H9 (cell line): ENCODE measurements at regions not wholly inside any gene's neighbourhood (a gene's known extent, or its start where the extent isn't known, plus 50 kb on each side); places are given as distances from the start of the nearest gene placed in this dataset.

Source experiments
- DNase-seq: peaks from one replicate; pipeline ENCODE4 v3.0.0-alpha.2; 2017
- H2AFZ ChIP-seq: one replicate; pipeline ENCODE4 v1.6.1; 2013; ENCODE audit warnings: mild to moderate bottlenecking, low read length, control low read depth, moderate library complexity
- H2AK5ac ChIP-seq: 2 replicates; pipeline ENCODE4 v1.6.1; 2013; ENCODE audit warnings: low read length, control low read depth, mixed read lengths; ENCODE audit not compliant: insufficient read length
- H2BK120ac ChIP-seq: one replicate; pipeline ENCODE4 v1.6.1; 2013; ENCODE audit warnings: low read depth, mild to moderate bottlenecking, low read length, control low read depth, inconsistent platforms; ENCODE audit not compliant: poor library complexity, severe bottlenecking
- H2BK12ac ChIP-seq: 2 replicates; pipeline ENCODE4 v1.6.1; 2013; ENCODE audit warnings: low read length, control low read depth, mixed read lengths, low read depth; ENCODE audit not compliant: insufficient read length
- H2BK15ac ChIP-seq: 2 replicates; pipeline ENCODE4 v1.6.1; 2013; ENCODE audit warnings: low read depth, low read length, control low read depth
- H2BK20ac ChIP-seq: one replicate; pipeline ENCODE4 v1.6.1; 2013; ENCODE audit warnings: low read depth, mild to moderate bottlenecking, low read length, control low read depth, inconsistent platforms; ENCODE audit not compliant: poor library complexity, severe bottlenecking
- H2BK5ac ChIP-seq: 2 replicates; pipeline ENCODE4 v1.6.1; 2013; ENCODE audit warnings: low read length, control low read depth, mixed read lengths; ENCODE audit not compliant: insufficient read length
- H3K14ac ChIP-seq: 2 replicates; pipeline ENCODE4 v1.6.1; 2013; ENCODE audit warnings: low read length, control low read depth; ENCODE audit not compliant: insufficient read depth
- H3K18ac ChIP-seq: 2 replicates; pipeline ENCODE4 v1.6.1; 2013; ENCODE audit warnings: low read depth, mild to moderate bottlenecking, mixed read lengths, low read length, control low read depth; ENCODE audit not compliant: insufficient read length
- H3K23ac ChIP-seq: 2 replicates; pipeline ENCODE4 v1.6.1; 2013; ENCODE audit warnings: low read length, control low read depth, mixed read lengths, low read depth; ENCODE audit not compliant: insufficient read length
- H3K23me2 ChIP-seq: 2 replicates; pipeline ENCODE4 v1.6.1; 2013; ENCODE audit warnings: low read depth, mild to moderate bottlenecking, mixed read lengths, low read length, control low read depth; ENCODE audit not compliant: insufficient read length, poor library complexity, severe bottlenecking
- H3K27ac ChIP-seq: 2 replicates; pipeline ENCODE4 v1.5.1; 2013; ENCODE audit warnings: low read length, control low read depth, mixed read lengths, low read depth; ENCODE audit not compliant: insufficient read length
- H3K27me3 ChIP-seq: 2 replicates; pipeline ENCODE4 v1.6.1; 2013; ENCODE audit warnings: low read length, control low read depth, inconsistent platforms; ENCODE audit not compliant: insufficient read depth
- H3K4ac ChIP-seq: 2 replicates; pipeline ENCODE4 v1.6.1; 2013; ENCODE audit warnings: low read depth, mild to moderate bottlenecking, control low read depth, inconsistent platforms, low read length, moderate library complexity
- H3K4me1 ChIP-seq: 2 replicates; pipeline ENCODE4 v1.6.1; 2013; ENCODE audit warnings: low read length, control low read depth, inconsistent platforms; ENCODE audit not compliant: insufficient read depth
- H3K4me2 ChIP-seq: 2 replicates; pipeline ENCODE4 v1.6.1; 2013; ENCODE audit warnings: low read length, control low read depth, mixed read lengths; ENCODE audit not compliant: insufficient read length, insufficient read depth
- H3K56ac ChIP-seq: 2 replicates; pipeline ENCODE4 v1.6.1; 2013; ENCODE audit warnings: low read depth, mild to moderate bottlenecking, mixed read lengths, low read length, control low read depth; ENCODE audit not compliant: insufficient read length
- H3K79me1 ChIP-seq: 2 replicates; pipeline ENCODE4 v1.6.1; 2013; ENCODE audit warnings: low read depth, mild to moderate bottlenecking, moderate library complexity, low read length, control low read depth, inconsistent platforms; ENCODE audit not compliant: insufficient read depth, poor library complexity, severe bottlenecking
- H3K79me2 ChIP-seq: 2 replicates; pipeline ENCODE4 v1.6.1; 2013; ENCODE audit warnings: low read length, control low read depth, inconsistent platforms; ENCODE audit not compliant: insufficient read depth
- H3K9ac ChIP-seq: 2 replicates; pipeline ENCODE4 v1.6.1; 2013; ENCODE audit warnings: low read length, control low read depth, mixed read lengths; ENCODE audit not compliant: insufficient read length; ENCODE audit errors: extremely low read depth
- H3K9me3 ChIP-seq: one replicate; pipeline ENCODE4 v1.6.1; 2013; ENCODE audit warnings: low read depth, low read length, inconsistent platforms; ENCODE audit not compliant: control insufficient read depth
- H3T11ph ChIP-seq: one replicate; pipeline ENCODE4 v1.6.1; 2013; ENCODE audit warnings: mild to moderate bottlenecking, low read length, control low read depth, inconsistent platforms
- H4K20me1 ChIP-seq: one replicate; pipeline ENCODE4 v1.6.1; 2013; ENCODE audit not compliant: control insufficient read depth, insufficient read length, insufficient read depth
- H4K5ac ChIP-seq: 2 replicates; pipeline ENCODE4 v1.6.1; 2013; ENCODE audit warnings: low read depth, mild to moderate bottlenecking, mixed read lengths, low read length, control low read depth; ENCODE audit not compliant: insufficient read length
- H4K8ac ChIP-seq: replicated peaks from 2 replicates; pipeline ENCODE4 v1.6.1; 2013; ENCODE audit warnings: low read length, control low read depth, mixed read lengths, low read depth; ENCODE audit not compliant: insufficient read length
- H4K91ac ChIP-seq: 2 replicates; pipeline ENCODE4 v1.6.1; 2013; ENCODE audit warnings: low read depth, mild to moderate bottlenecking, moderate library complexity, mixed read lengths, low read length, control low read depth; ENCODE audit not compliant: insufficient read length
- H3K27ac Mint-ChIP-seq, 3 experiments: 2 replicates in 2 of 3; 3 replicates in 1 of 3; pipeline ENCODE4 v1.8.0; 2020 to 2021; ENCODE audit warnings: mixed read lengths in 3 of 3, mild to moderate bottlenecking in 1 of 3, moderate library complexity in 1 of 3
- H3K27me3 Mint-ChIP-seq: 2 replicates; pipeline ENCODE4 v1.8.0; 2021; ENCODE audit warnings: low read depth, mild to moderate bottlenecking, moderate library complexity, mixed read lengths
- H3K36me3 Mint-ChIP-seq, 3 experiments: 2 replicates in 2 of 3; 3 replicates in 1 of 3; pipeline ENCODE4 v1.8.0; 2020 to 2021; ENCODE audit warnings: low read depth in 3 of 3, mixed read lengths in 3 of 3; ENCODE audit not compliant: insufficient read depth in 1 of 3
- H3K4me1 Mint-ChIP-seq, 2 experiments: 2 replicates each; pipeline ENCODE4 v1.8.0; 2020; ENCODE audit warnings: mixed read lengths in 2 of 2
- H3K4me3 Mint-ChIP-seq, 2 experiments: 2 replicates in 1 of 2; 3 replicates in 1 of 2; pipeline ENCODE4 v1.8.0; 2020 to 2021; ENCODE audit warnings: mild to moderate bottlenecking in 2 of 2, mixed read lengths in 2 of 2, moderate library complexity in 1 of 2
- H3K9me3 Mint-ChIP-seq, 2 experiments: 2 replicates in 1 of 2; 3 replicates in 1 of 2; pipeline ENCODE4 v1.8.0; 2020; ENCODE audit warnings: mild to moderate bottlenecking in 2 of 2, mixed read lengths in 2 of 2, moderate library complexity in 1 of 2
- CTCF ChIP-seq: fragments of 200-600 bp; sonication (generic); conservative IDR thresholded peaks from 3 replicates; pipeline ENCODE4 v1.8.0; 2021; ENCODE audit warnings: antibody characterized with exemption, mild to moderate bottlenecking
- WGBS: extraction: QIAGEN DNeasy Blood & Tissue Kit; methylation state at CpG from one replicate; pipeline ENCODE4 v1.1.7; 2013; ENCODE audit warnings: missing lambda C conversion rate, low lambda C conversion rate, mixed read lengths; ENCODE audit not compliant: insufficient read length; ENCODE audit errors: extremely low coverage; 5-methylcytosine and 5-hydroxymethylcytosine counted together

- H2AK5ac ChIP-seq, result no peak overlapping the region
- no peak overlapping the region for H2BK12ac ChIP-seq
- H4K5ac ChIP-seq, result no peak overlapping the region
- H3K27me3 ChIP-seq, result no peaks in the 10 kb centered on the region
- H2AFZ ChIP-seq, result no peak overlapping the region
- H3K9me3 ChIP-seq, result no peaks in the 10 kb centered on the region
- H2BK20ac ChIP-seq, result no peak overlapping the region
- no peak overlapping the region for H3K4me2 ChIP-seq
- H3K9ac ChIP-seq, result no peak overlapping the region
- H3T11ph ChIP-seq, result no peak overlapping the region
- no peak overlapping the region for H4K91ac ChIP-seq
- no peaks in the 10 kb centered on the region for H4K20me1 ChIP-seq
- Mint-ChIP-seq H3K4me3 (no peak overlapping the region), H3K36me3 (no peaks in the 10 kb centered on the region; a peak in 1 of 7 replicates), H3K27me3 (peaks cover 30% of the 10 kb centered on the region), H3K9me3 (peaks cover 2 to 8% of the 10 kb centered on the region in 2 experiments; a peak in 3 of 5 replicates), H3K27ac (0 out of 7 replicates have a peak overlapping the region, but pooled peaks of 1 of the 3 experiments have one; percentile 50), H3K4me1 (peaks cover 7 to 16% of the 10 kb centered on the region in 2 experiments; a peak in 3 of 4 replicates)
- H3K27ac ChIP-seq, result no peak overlapping the region
- no peaks in the 10 kb centered on the region for H3K23me2 ChIP-seq
- WGBS, result no CpG with 5 or more reads among the region's 10 CpGs
- DNase-seq, result no peak
- H3K14ac ChIP-seq, result no peak overlapping the region
- no peak overlapping the region for H3K56ac ChIP-seq
- H2BK5ac ChIP-seq, result no peak overlapping the region
- no peak overlapping the region for H3K23ac ChIP-seq
- H2BK15ac ChIP-seq, result no peak overlapping the region
- TF ChIP-seq CTCF, result no peak
- H3K79me2 ChIP-seq, result no peaks in the 10 kb centered on the region
- no peak overlapping the region for H4K8ac ChIP-seq
- H3K4me1 ChIP-seq, result no peaks in the 10 kb centered on the region
- no peak overlapping the region for H3K4ac ChIP-seq
- no peaks in the 10 kb centered on the region for H3K79me1 ChIP-seq
- H2BK120ac ChIP-seq, result no peak overlapping the region
- no peak overlapping the region for H3K18ac ChIP-seq
Measured at GRCh38 chr5:174166231-174167079, 120.9 kb downstream of the NSG2 start.
